ENCODE measurements at regions not wholly inside any gene's neighbourhood (a gene's known extent, or its start where the extent isn't known, plus 50 kb on each side); places are given as distances from the start of the nearest gene placed in this dataset.

GRCh38 chr13:97629601-97630272, 195.8 kb downstream of the RAP2A start:
- H3K27ac Mint-ChIP-seq = no peak overlapping the region
- no peaks in the 10 kb centered on the region for H3K36me3 Mint-ChIP-seq (ENCODE audit: low read depth)
- peaks cover 4% of the 10 kb centered on the region for H3K27me3 Mint-ChIP-seq (ENCODE audit: low read depth)
- no peak for DNase-seq (ENCODE audit: low spot score)
- H3K4me1 Mint-ChIP-seq (ENCODE audit: low read depth) = no peaks in the 10 kb centered on the region
- no peak overlapping the region for H3K4me3 Mint-ChIP-seq
- no peaks in the 10 kb centered on the region for H3K9me3 Mint-ChIP-seq

- no peaks in the 10 kb centered on the region for H3K36me3 Mint-ChIP-seq (ENCODE audit: low read depth)
- H3K27ac Mint-ChIP-seq = no peak overlapping the region
- H3K9me3 Mint-ChIP-seq = no peaks in the 10 kb centered on the region
- H3K4me1 Mint-ChIP-seq (ENCODE audit: low read depth) = no peaks in the 10 kb centered on the region
- H3K4me3 Mint-ChIP-seq = no peak overlapping the region
- DNase-seq (ENCODE audit: low spot score) = no peak
- H3K27me3 Mint-ChIP-seq (ENCODE audit: low read depth) = peaks cover 4% of the 10 kb centered on the region
These were observed 196.8 kb downstream of the RAP2A start for GRCh38 chr13:97630725-97631124.

DNA sequence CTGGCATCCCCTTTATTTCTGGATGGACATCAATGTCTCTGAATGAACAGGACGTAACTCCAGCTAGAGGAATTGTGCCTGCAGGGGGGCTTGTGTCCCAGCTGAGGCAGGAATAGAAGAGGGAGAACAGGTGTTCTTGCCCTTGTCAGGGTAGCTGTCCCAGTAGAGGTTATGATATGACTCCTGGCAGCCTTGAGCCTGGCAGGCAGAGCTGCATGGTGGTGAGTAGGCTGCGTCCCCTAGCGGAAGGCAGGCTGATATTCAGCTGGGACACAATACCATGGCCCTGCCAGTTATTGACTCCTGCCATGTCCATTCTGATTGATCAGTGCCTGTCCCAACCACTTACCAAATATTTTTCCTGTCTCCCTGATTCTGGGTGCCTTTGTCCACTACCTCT, 197.2 kb downstream of the RAP2A start:
- Mint-ChIP-seq H3K4me3 (no peak overlapping the region), H3K27me3 (ENCODE audit: low read depth) (peaks cover 4% of the 10 kb centered on the region), H3K9me3 (no peaks in the 10 kb centered on the region), H3K36me3 (ENCODE audit: low read depth) (no peaks in the 10 kb centered on the region), H3K4me1 (ENCODE audit: low read depth) (no peaks in the 10 kb centered on the region), H3K27ac (no peak overlapping the region)
- DNase-seq (ENCODE audit: low spot score) = no peak

GRCh38 chr13:97639236-97639635, 205.3 kb downstream of the RAP2A start:
- no peak for DNase-seq (ENCODE audit: low spot score)
- Mint-ChIP-seq H3K4me1 (ENCODE audit: low read depth) (no peaks in the 10 kb centered on the region), H3K36me3 (ENCODE audit: low read depth) (no peaks in the 10 kb centered on the region), H3K9me3 (no peaks in the 10 kb centered on the region), H3K4me3 (no peak overlapping the region), H3K27ac (no peak overlapping the region), H3K27me3 (ENCODE audit: low read depth) (no peaks in the 10 kb centered on the region)

DNA sequence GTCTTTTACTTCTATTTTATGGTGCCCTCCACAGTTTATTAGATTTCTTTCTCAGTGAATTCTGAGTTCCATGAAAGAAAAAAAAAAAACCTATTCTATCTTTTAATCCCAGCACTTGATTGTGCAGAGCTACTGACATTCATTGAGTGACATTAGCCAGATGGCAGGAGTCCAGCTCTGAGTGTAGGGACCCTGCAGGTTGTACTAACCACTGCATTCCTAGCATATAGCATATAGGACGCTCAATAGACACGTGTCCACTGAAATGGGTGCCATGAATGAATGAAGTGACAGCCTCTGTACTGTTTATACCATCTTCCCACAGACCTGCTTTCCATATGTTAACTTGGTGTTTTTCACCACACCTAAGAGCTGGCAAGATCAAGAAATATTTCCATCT, 206.3 kb downstream of the RAP2A start:
- Mint-ChIP-seq H3K4me1 (ENCODE audit: low read depth) (no peaks in the 10 kb centered on the region), H3K36me3 (ENCODE audit: low read depth) (no peaks in the 10 kb centered on the region), H3K27me3 (ENCODE audit: low read depth) (no peaks in the 10 kb centered on the region), H3K4me3 (no peak overlapping the region), H3K9me3 (no peaks in the 10 kb centered on the region), H3K27ac (no peak overlapping the region)
- no peak for DNase-seq (ENCODE audit: low spot score)

GRCh38 chr13:97648171-97648880, 214.4 kb downstream of the RAP2A start:
- H3K4me3 Mint-ChIP-seq = no peak overlapping the region
- no peaks in the 10 kb centered on the region for H3K36me3 Mint-ChIP-seq (ENCODE audit: low read depth)
- no peaks in the 10 kb centered on the region for H3K9me3 Mint-ChIP-seq
- DNase-seq (ENCODE audit: low spot score) = no peak
- H3K27me3 Mint-ChIP-seq (ENCODE audit: low read depth) = no peaks in the 10 kb centered on the region
- no peaks in the 10 kb centered on the region for H3K4me1 Mint-ChIP-seq (ENCODE audit: low read depth)
- no peak overlapping the region for H3K27ac Mint-ChIP-seq

DNA sequence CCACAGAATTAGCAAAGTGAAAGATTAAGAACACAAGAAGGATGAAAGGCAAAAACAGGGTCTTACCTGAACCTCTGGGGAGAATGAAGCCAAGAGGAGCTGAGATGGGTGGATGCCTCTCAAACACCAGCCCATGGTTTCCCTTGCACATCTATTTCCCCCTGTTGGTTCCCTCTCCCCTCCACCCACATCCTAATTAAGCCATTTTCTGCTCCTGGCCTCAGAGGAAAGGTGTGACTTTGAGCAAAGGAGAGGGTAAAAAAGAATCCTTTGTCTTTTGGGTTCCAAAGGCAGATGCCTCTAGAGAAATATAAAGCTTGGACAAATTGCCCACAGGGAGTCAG, 214.9 kb downstream of the RAP2A start:
- Mint-ChIP-seq H3K9me3 (no peaks in the 10 kb centered on the region), H3K4me3 (no peak overlapping the region), H3K4me1 (ENCODE audit: low read depth) (no peaks in the 10 kb centered on the region), H3K36me3 (ENCODE audit: low read depth) (no peaks in the 10 kb centered on the region), H3K27me3 (ENCODE audit: low read depth) (no peaks in the 10 kb centered on the region), H3K27ac (no peak overlapping the region)
- no peak for DNase-seq (ENCODE audit: low spot score)

GRCh38 chr13:97653443-97654140, 219.6 kb downstream of the RAP2A start:
- DNase-seq (ENCODE audit: low spot score) = no peak
- no peaks in the 10 kb centered on the region for H3K4me1 Mint-ChIP-seq (ENCODE audit: low read depth)
- no peaks in the 10 kb centered on the region for H3K36me3 Mint-ChIP-seq (ENCODE audit: low read depth)
- H3K4me3 Mint-ChIP-seq = no peak overlapping the region
- H3K9me3 Mint-ChIP-seq = no peaks in the 10 kb centered on the region
- H3K27me3 Mint-ChIP-seq (ENCODE audit: low read depth) = no peaks in the 10 kb centered on the region
- no peak overlapping the region for H3K27ac Mint-ChIP-seq

GRCh38 chr13:97654236-97654635, 220.3 kb downstream of the RAP2A start:
- Mint-ChIP-seq H3K9me3 (no peaks in the 10 kb centered on the region), H3K27me3 (ENCODE audit: low read depth) (no peaks in the 10 kb centered on the region), H3K4me1 (ENCODE audit: low read depth) (no peaks in the 10 kb centered on the region), H3K4me3 (no peak overlapping the region), H3K27ac (no peak overlapping the region), H3K36me3 (ENCODE audit: low read depth) (no peaks in the 10 kb centered on the region)
- DNase-seq (ENCODE audit: low spot score) = no peak

GRCh38 chr13:97658556-97658955, 224.6 kb downstream of the RAP2A start:
- no peak overlapping the region for H3K27ac Mint-ChIP-seq
- no peak for DNase-seq (ENCODE audit: low spot score)
- H3K4me1 Mint-ChIP-seq (ENCODE audit: low read depth) = no peaks in the 10 kb centered on the region
- no peaks in the 10 kb centered on the region for H3K27me3 Mint-ChIP-seq (ENCODE audit: low read depth)
- H3K9me3 Mint-ChIP-seq = no peaks in the 10 kb centered on the region
- no peak overlapping the region for H3K4me3 Mint-ChIP-seq
- H3K36me3 Mint-ChIP-seq (ENCODE audit: low read depth) = no peaks in the 10 kb centered on the region

- H3K36me3 Mint-ChIP-seq (ENCODE audit: low read depth) = no peaks in the 10 kb centered on the region
- no peaks in the 10 kb centered on the region for H3K27me3 Mint-ChIP-seq (ENCODE audit: low read depth)
- no peaks in the 10 kb centered on the region for H3K9me3 Mint-ChIP-seq
- no peak overlapping the region for H3K4me3 Mint-ChIP-seq
- H3K27ac Mint-ChIP-seq = no peak overlapping the region
- H3K4me1 Mint-ChIP-seq (ENCODE audit: low read depth) = no peaks in the 10 kb centered on the region
- DNase-seq (ENCODE audit: low spot score) = no peak
These were observed 225.6 kb downstream of the RAP2A start for GRCh38 chr13:97659602-97660001.

DNA sequence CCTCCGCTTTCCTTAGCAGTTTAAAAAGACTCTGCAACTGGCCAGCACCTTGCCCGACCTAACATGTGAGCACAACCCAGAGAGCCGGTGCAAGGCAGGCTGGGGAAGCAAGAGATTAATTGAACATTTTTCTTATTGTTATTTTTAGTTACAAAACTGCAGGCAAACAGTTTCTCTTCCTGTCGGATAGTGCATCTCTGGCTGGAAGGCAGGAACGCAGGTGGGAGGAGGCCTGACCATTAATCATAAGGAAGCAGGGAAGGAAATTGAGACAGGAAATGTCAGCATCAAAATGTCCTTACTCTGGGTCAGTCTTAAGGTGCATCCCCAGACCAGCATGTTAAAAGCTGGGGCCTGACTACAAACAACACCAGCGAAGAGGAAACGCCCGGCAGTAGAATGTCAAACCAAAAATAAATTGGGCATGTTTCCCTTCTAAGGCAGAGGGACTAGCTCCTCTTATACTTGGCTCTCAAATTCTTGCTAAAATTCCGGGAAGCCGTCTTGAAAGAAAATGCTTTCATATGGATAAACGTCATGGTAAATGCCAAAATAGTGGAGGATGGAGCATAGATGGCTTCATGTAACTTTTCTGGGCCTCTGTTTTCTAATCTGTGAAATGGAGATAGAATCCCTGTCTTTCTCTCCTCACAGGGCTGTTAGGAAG, 226.8 kb downstream of the RAP2A start:
- no peaks in the 10 kb centered on the region for H3K36me3 Mint-ChIP-seq (ENCODE audit: low read depth)
- H3K27me3 Mint-ChIP-seq (ENCODE audit: low read depth) = no peaks in the 10 kb centered on the region
- no peaks in the 10 kb centered on the region for H3K4me1 Mint-ChIP-seq (ENCODE audit: low read depth)
- no peaks in the 10 kb centered on the region for H3K9me3 Mint-ChIP-seq
- DNase-seq (ENCODE audit: low spot score) = no peak
- H3K4me3 Mint-ChIP-seq = no peak overlapping the region
- no peak overlapping the region for H3K27ac Mint-ChIP-seq

GRCh38 chr13:97686594-97686993, 252.6 kb downstream of the RAP2A start:
- Mint-ChIP-seq H3K27me3 (ENCODE audit: low read depth) (no peaks in the 10 kb centered on the region), H3K27ac (no peak overlapping the region), H3K4me3 (no peak overlapping the region)

DNA sequence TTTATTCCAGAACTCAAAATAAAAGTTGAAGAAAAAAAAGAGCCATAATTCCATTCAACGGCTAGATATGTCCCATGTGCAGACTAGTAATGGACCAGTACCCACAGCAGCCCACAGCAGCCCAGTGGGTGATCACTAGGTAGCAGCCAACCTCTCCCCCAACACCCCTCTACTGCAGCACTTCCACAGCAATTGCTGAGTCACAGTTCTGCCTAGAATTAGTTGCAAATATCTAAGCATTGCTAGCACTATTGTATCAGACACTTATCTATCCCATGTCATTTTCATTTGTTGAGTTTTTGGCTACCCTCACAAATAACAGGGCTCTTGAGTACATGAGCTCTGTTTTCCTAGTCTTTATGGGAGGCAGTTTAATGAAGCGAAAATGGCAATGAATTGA, 258.7 kb downstream of the RAP2A start:
- no peaks in the 10 kb centered on the region for H3K9me3 Mint-ChIP-seq
- H3K27ac Mint-ChIP-seq = no peak overlapping the region
- no peaks in the 10 kb centered on the region for H3K4me1 Mint-ChIP-seq (ENCODE audit: low read depth)
- H3K36me3 Mint-ChIP-seq (ENCODE audit: low read depth) = no peaks in the 10 kb centered on the region
- H3K27me3 Mint-ChIP-seq (ENCODE audit: low read depth) = no peaks in the 10 kb centered on the region
- DNase-seq (ENCODE audit: low spot score) = no peak
- no peak overlapping the region for H3K4me3 Mint-ChIP-seq

More at GRCh38 chr13:97686594-97686993, 252.6 kb downstream of the RAP2A start:
- no peaks in the 10 kb centered on the region for H3K4me1 Mint-ChIP-seq (ENCODE audit: low read depth)
- DNase-seq (ENCODE audit: low spot score) = no peak
- H3K9me3 Mint-ChIP-seq = no peaks in the 10 kb centered on the region
- no peaks in the 10 kb centered on the region for H3K36me3 Mint-ChIP-seq (ENCODE audit: low read depth)

Data from T-helper 2 cell treated with Interferon-gamma antibody and Interleukin-4, amounts not matched to agents 5 μg/mL and 100 μg/mL, for 36 hours (primary cell).